GM21825 (cell line): ENCODE measurements at regions not wholly inside any gene's neighbourhood (a gene's known extent, or its start where the extent isn't known, plus 50 kb on each side); places are given as distances from the start of the nearest gene placed in this dataset.
"Not testable (repeated sequence)": the region's sequence is repeated elsewhere in the genome, so short reads cannot be mapped to it uniquely, and the experiment has no call there.

Experiments used
- ATAC-seq: cut with Tn5 transposase; IDR thresholded peaks from one replicate; pipeline ENCODE4 v1.9.1; 2021; ENCODE audit warnings: mild to moderate bottlenecking, moderate library complexity; ENCODE audit not compliant: unreplicated experiment

- no peak for ATAC-seq
Observed at GRCh38 chr4:27619435-27619834, 758.8 kb downstream of the STIM2 start.

GRCh38 chr4:27620886-27621285, 760.2 kb downstream of the STIM2 start:
- no peak for ATAC-seq

GRCh38 chr4:27624749-27625148, 764.1 kb downstream of the STIM2 start:
- ATAC-seq, result no peak

- no peak for ATAC-seq
Observed at GRCh38 chr4:27628609-27629008, 768.0 kb downstream of the STIM2 start.

- no peak for ATAC-seq
Observed at GRCh38 chr4:27629532-27630225, 769.0 kb downstream of the STIM2 start.

GRCh38 chr4:27635936-27636913, 775.6 kb downstream of the STIM2 start:
- peak; percentile 67 for ATAC-seq

GRCh38 chr4:27638163-27638915, 777.7 kb downstream of the STIM2 start:
- ATAC-seq, result no peak

GRCh38 chr4:27643101-27643500, 782.5 kb downstream of the STIM2 start:
- no peak for ATAC-seq

GRCh38 chr4:27648416-27648815, 787.8 kb downstream of the STIM2 start:
- no peak for ATAC-seq

GRCh38 chr4:27662426-27662825, 801.8 kb downstream of the STIM2 start:
- no peak for ATAC-seq

GRCh38 chr4:27666943-27667342, 806.3 kb downstream of the STIM2 start:
- ATAC-seq, result no peak

GRCh38 chr4:27668001-27668400, 807.4 kb downstream of the STIM2 start:
- no peak for ATAC-seq

GRCh38 chr4:27678027-27678426, 817.4 kb downstream of the STIM2 start:
- no peak for ATAC-seq

GRCh38 chr4:27684610-27685011, 824.0 kb downstream of the STIM2 start:
- ATAC-seq, result peak; percentile 88

- no peak for ATAC-seq
Observed at GRCh38 chr4:27685091-27685490, 824.5 kb downstream of the STIM2 start.

- no peak for ATAC-seq
Observed at GRCh38 chr4:27685947-27686346, 825.3 kb downstream of the STIM2 start.

GRCh38 chr4:27692158-27692557, 831.5 kb downstream of the STIM2 start:
- ATAC-seq, result peak; percentile 88

- no peak for ATAC-seq
Observed at GRCh38 chr4:27692868-27693634, 832.4 kb downstream of the STIM2 start.

- ATAC-seq, result not testable (repeated sequence)
Observed at GRCh38 chr4:27696257-27696656, 835.6 kb downstream of the STIM2 start.

- no peak for ATAC-seq
Observed at GRCh38 chr4:27701606-27702005, 841.0 kb downstream of the STIM2 start.
